ENCODE measurements at regions not wholly inside any gene's neighbourhood (a gene's known extent, or its start where the extent isn't known, plus 50 kb on each side); places are given as distances from the start of the nearest gene placed in this dataset.

- H3K27me3 ChIP-seq (ENCODE audit: control insufficient read depth in 1 of 2, insufficient read depth in 2 of 2, low read length in 2 of 2): no peaks in the 10 kb centered on the region
- H3K9ac ChIP-seq (ENCODE audit: low read depth in 1 of 2, low read length in 2 of 2): no peak overlapping the region
- peaks cover 10 to 11% of the 10 kb centered on the region in 2 donors for H3K4me1 ChIP-seq (ENCODE audit: control insufficient read depth in 1 of 2, insufficient read depth in 2 of 2, low read length in 2 of 2)
- no peaks in the 10 kb centered on the region for H3K36me3 ChIP-seq (ENCODE audit: control insufficient read depth in 1 of 2, insufficient read depth in 2 of 2, low read length in 2 of 2)
- H3K4me3 ChIP-seq (ENCODE audit: low read depth in 1 of 2, low read length in 2 of 2): no peak overlapping the region
- no peaks in the 10 kb centered on the region for H3K9me3 ChIP-seq (ENCODE audit: control insufficient read depth in 1 of 2, low read length in 2 of 2)
- H3K27ac ChIP-seq (ENCODE audit: low read depth, low read length): no peak overlapping the region
These were observed 54.8 kb upstream of the DLG1 start for GRCh38 chr3:197353001-197353866.

GRCh38 chr3:197352382-197352781 is 54.0 kb upstream of the DLG1 start:
- H3K9ac ChIP-seq (ENCODE audit: low read depth in 1 of 2, low read length in 2 of 2): no peak overlapping the region
- H3K27me3 ChIP-seq (ENCODE audit: control insufficient read depth in 1 of 2, insufficient read depth in 2 of 2, low read length in 2 of 2): no peaks in the 10 kb centered on the region
- H3K4me3 ChIP-seq (ENCODE audit: low read depth in 1 of 2, low read length in 2 of 2): no peak overlapping the region
- H3K9me3 ChIP-seq (ENCODE audit: control insufficient read depth in 1 of 2, low read length in 2 of 2): no peaks in the 10 kb centered on the region
- H3K27ac ChIP-seq (ENCODE audit: low read depth, low read length): no peak overlapping the region
- no peaks in the 10 kb centered on the region for H3K36me3 ChIP-seq (ENCODE audit: control insufficient read depth in 1 of 2, insufficient read depth in 2 of 2, low read length in 2 of 2)
- H3K4me1 ChIP-seq (ENCODE audit: control insufficient read depth in 1 of 2, insufficient read depth in 2 of 2, low read length in 2 of 2): peaks cover 10 to 11% of the 10 kb centered on the region in 2 donors

- H3K4me1 ChIP-seq (ENCODE audit: control insufficient read depth in 1 of 2, insufficient read depth in 2 of 2, low read length in 2 of 2): peaks cover 5 to 7% of the 10 kb centered on the region in 2 donors
- H3K4me3 ChIP-seq (ENCODE audit: low read depth in 1 of 2, low read length in 2 of 2): no peak overlapping the region
- H3K27me3 ChIP-seq (ENCODE audit: control insufficient read depth in 1 of 2, insufficient read depth in 2 of 2, low read length in 2 of 2): no peaks in the 10 kb centered on the region
- H3K36me3 ChIP-seq (ENCODE audit: control insufficient read depth in 1 of 2, insufficient read depth in 2 of 2, low read length in 2 of 2): no peaks in the 10 kb centered on the region
- H3K9ac ChIP-seq (ENCODE audit: low read depth in 1 of 2, low read length in 2 of 2): no peak overlapping the region
- H3K9me3 ChIP-seq (ENCODE audit: control insufficient read depth in 1 of 2, low read length in 2 of 2): no peaks in the 10 kb centered on the region
- no peak overlapping the region for H3K27ac ChIP-seq (ENCODE audit: low read depth, low read length)
These were observed 52.0 kb upstream of the DLG1 start for GRCh38 chr3:197350446-197350845.

DNA sequence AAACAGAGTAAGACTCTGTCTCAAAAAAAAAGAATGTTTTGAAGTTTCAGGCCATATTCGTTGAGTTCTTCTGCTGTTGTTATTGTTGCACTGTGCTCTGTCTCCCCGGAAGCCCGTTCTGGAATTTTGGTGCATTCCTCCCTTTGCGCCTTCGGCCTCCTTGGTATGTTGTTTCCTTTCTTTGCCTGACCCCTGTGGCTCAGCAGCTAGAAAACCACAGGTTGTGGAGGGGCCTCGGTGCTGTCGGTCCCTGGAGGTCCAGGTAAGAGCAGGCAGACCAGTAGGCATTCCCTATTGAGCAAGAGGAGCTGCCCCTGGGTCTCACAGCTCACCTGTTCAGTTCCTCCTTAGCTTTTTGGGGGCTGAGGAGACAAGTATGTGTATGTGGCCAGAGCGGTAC is 51.0 kb upstream of the DLG1 start:
- Histone ChIP-seq H3K9ac (ENCODE audit: low read depth in 1 of 2, low read length in 2 of 2) (no peak overlapping the region), H3K4me3 (ENCODE audit: low read depth in 1 of 2, low read length in 2 of 2) (no peak overlapping the region), H3K27me3 (ENCODE audit: control insufficient read depth in 1 of 2, insufficient read depth in 2 of 2, low read length in 2 of 2) (no peaks in the 10 kb centered on the region), H3K4me1 (ENCODE audit: control insufficient read depth in 1 of 2, insufficient read depth in 2 of 2, low read length in 2 of 2) (peaks cover 0 to 3% of the 10 kb centered on the region in 2 donors), H3K36me3 (ENCODE audit: control insufficient read depth in 1 of 2, insufficient read depth in 2 of 2, low read length in 2 of 2) (no peaks in the 10 kb centered on the region), H3K27ac (ENCODE audit: low read depth, low read length) (no peak overlapping the region), H3K9me3 (ENCODE audit: control insufficient read depth in 1 of 2, low read length in 2 of 2) (no peaks in the 10 kb centered on the region)
